ENCODE measurements at regions not wholly inside any gene's neighbourhood (a gene's known extent, or its start where the extent isn't known, plus 50 kb on each side); places are given as distances from the start of the nearest gene placed in this dataset.
"Not testable (repeated sequence)": the region's sequence is repeated elsewhere in the genome, so short reads cannot be mapped to it uniquely, and the experiment has no call there.

GRCh38 chr7:55673525-55673924 is 101.2 kb upstream of the VOPP1 start:
- H3K4me1 Mint-ChIP-seq (ENCODE audit: low read depth, unreplicated experiment); H3K27me3 ChIP-seq (ENCODE audit: insufficient read depth, low read length); H3K27me3 Mint-ChIP-seq (ENCODE audit: low read depth, unreplicated experiment); H3K4me2 ChIP-seq (ENCODE audit: low read length); H3K4me1 ChIP-seq (ENCODE audit: insufficient read depth, low read length); H3K4me3 Mint-ChIP-seq (ENCODE audit: unreplicated experiment); H3K27ac Mint-ChIP-seq (ENCODE audit: unreplicated experiment); FAIRE-seq; H4K20me1 ChIP-seq (ENCODE audit: insufficient read depth, low read length); H3K79me2 ChIP-seq (ENCODE audit: insufficient read depth, low read length); H3K9ac ChIP-seq (ENCODE audit: low read length); H2AFZ ChIP-seq (ENCODE audit: low read depth, low read length); DNase-seq (ENCODE audit: low read depth); H3K27ac ChIP-seq (ENCODE audit: low read depth, low read length); H3K36me3 ChIP-seq (ENCODE audit: insufficient read depth, low read length); H3K36me3 Mint-ChIP-seq (ENCODE audit: low read depth, unreplicated experiment); H3K9me3 Mint-ChIP-seq (ENCODE audit: unreplicated experiment); H3K4me3 ChIP-seq (ENCODE audit: insufficient read depth, low read depth, low read length); H3K9me3 ChIP-seq (ENCODE audit: insufficient read depth, low read depth, low read length): not testable (repeated sequence)

- H3K4me1 ChIP-seq (ENCODE audit: insufficient read depth, low read length); H4K20me1 ChIP-seq (ENCODE audit: insufficient read depth, low read length); H3K9ac ChIP-seq (ENCODE audit: low read length); H3K36me3 ChIP-seq (ENCODE audit: insufficient read depth, low read length); H3K27ac ChIP-seq (ENCODE audit: low read depth, low read length); H3K79me2 ChIP-seq (ENCODE audit: insufficient read depth, low read length); H3K9me3 ChIP-seq (ENCODE audit: insufficient read depth, low read depth, low read length); FAIRE-seq; DNase-seq (ENCODE audit: low read depth); H3K36me3 Mint-ChIP-seq (ENCODE audit: low read depth, unreplicated experiment); H3K27ac Mint-ChIP-seq (ENCODE audit: unreplicated experiment); H3K27me3 ChIP-seq (ENCODE audit: insufficient read depth, low read length); H3K4me2 ChIP-seq (ENCODE audit: low read length); H3K4me3 Mint-ChIP-seq (ENCODE audit: unreplicated experiment); H2AFZ ChIP-seq (ENCODE audit: low read depth, low read length); H3K9me3 Mint-ChIP-seq (ENCODE audit: unreplicated experiment); H3K4me1 Mint-ChIP-seq (ENCODE audit: low read depth, unreplicated experiment); H3K27me3 Mint-ChIP-seq (ENCODE audit: low read depth, unreplicated experiment); H3K4me3 ChIP-seq (ENCODE audit: insufficient read depth, low read depth, low read length): not testable (repeated sequence)
These were observed 99.8 kb upstream of the VOPP1 start for GRCh38 chr7:55672084-55672483.

- no peaks in the 10 kb centered on the region for H3K9me3 Mint-ChIP-seq (ENCODE audit: unreplicated experiment)
- H3K4me1 ChIP-seq (ENCODE audit: insufficient read depth, low read length) = no peaks in the 10 kb centered on the region
- no peak overlapping the region for H2AFZ ChIP-seq (ENCODE audit: low read depth, low read length)
- H3K4me3 Mint-ChIP-seq (ENCODE audit: unreplicated experiment) = no peak overlapping the region
- no peak overlapping the region for H3K9ac ChIP-seq (ENCODE audit: low read length)
- no peaks in the 10 kb centered on the region for H4K20me1 ChIP-seq (ENCODE audit: insufficient read depth, low read length)
- no peaks in the 10 kb centered on the region for H3K36me3 ChIP-seq (ENCODE audit: insufficient read depth, low read length)
- H3K27me3 ChIP-seq (ENCODE audit: insufficient read depth, low read length) = no peaks in the 10 kb centered on the region
- H3K9me3 ChIP-seq (ENCODE audit: insufficient read depth, low read depth, low read length) = no peaks in the 10 kb centered on the region
- no peak overlapping the region for H3K27ac Mint-ChIP-seq (ENCODE audit: unreplicated experiment)
- TF ChIP-seq CTCF (IDR thresholded peaks at IDR 0.05; ENCODE audit: insufficient read depth, low read depth, low read length) = no peak
- no peak for TF ChIP-seq EZH2 (IDR thresholded peaks at IDR 0.05; ENCODE audit: insufficient read depth, low read length)
- H3K4me2 ChIP-seq (ENCODE audit: low read length) = no peak overlapping the region
- no peaks in the 10 kb centered on the region for H3K79me2 ChIP-seq (ENCODE audit: insufficient read depth, low read length)
- H3K4me1 Mint-ChIP-seq (ENCODE audit: low read depth, unreplicated experiment) = no peaks in the 10 kb centered on the region
- H3K27ac ChIP-seq (ENCODE audit: low read depth, low read length) = no peak overlapping the region
- no peaks in the 10 kb centered on the region for H3K27me3 Mint-ChIP-seq (ENCODE audit: low read depth, unreplicated experiment)
- no peaks in the 10 kb centered on the region for H3K36me3 Mint-ChIP-seq (ENCODE audit: low read depth, unreplicated experiment)
- FAIRE-seq = no peak
- H3K4me3 ChIP-seq (ENCODE audit: insufficient read depth, low read depth, low read length) = no peak overlapping the region
- no peak for DNase-seq (ENCODE audit: low read depth)
These were observed 85.4 kb upstream of the VOPP1 start for GRCh38 chr7:55657654-55658053.

GRCh38 chr7:55651057-55651456 is 78.8 kb upstream of the VOPP1 start:
- H3K27me3 ChIP-seq (ENCODE audit: insufficient read depth, low read length) = no peaks in the 10 kb centered on the region
- H3K36me3 ChIP-seq (ENCODE audit: insufficient read depth, low read length) = no peaks in the 10 kb centered on the region
- H3K27ac Mint-ChIP-seq (ENCODE audit: unreplicated experiment) = no peak overlapping the region
- H3K27ac ChIP-seq (ENCODE audit: low read depth, low read length) = no peak overlapping the region
- H2AFZ ChIP-seq (ENCODE audit: low read depth, low read length) = no peak overlapping the region
- TF ChIP-seq EZH2 (IDR thresholded peaks at IDR 0.05; ENCODE audit: insufficient read depth, low read length) (no peak), CTCF (IDR thresholded peaks at IDR 0.05; ENCODE audit: insufficient read depth, low read depth, low read length) (no peak)
- H4K20me1 ChIP-seq (ENCODE audit: insufficient read depth, low read length) = no peaks in the 10 kb centered on the region
- H3K4me2 ChIP-seq (ENCODE audit: low read length) = no peak overlapping the region
- DNase-seq (ENCODE audit: low read depth) (no peak), FAIRE-seq (no peak)
- H3K79me2 ChIP-seq (ENCODE audit: insufficient read depth, low read length) = no peaks in the 10 kb centered on the region
- H3K4me1 ChIP-seq (ENCODE audit: insufficient read depth, low read length) = no peaks in the 10 kb centered on the region
- H3K9me3 ChIP-seq (ENCODE audit: insufficient read depth, low read depth, low read length) = peaks cover 3% of the 10 kb centered on the region
- H3K9me3 Mint-ChIP-seq (ENCODE audit: unreplicated experiment) = peaks cover 3% of the 10 kb centered on the region
- no peaks in the 10 kb centered on the region for H3K4me1 Mint-ChIP-seq (ENCODE audit: low read depth, unreplicated experiment)
- no peak overlapping the region for H3K9ac ChIP-seq (ENCODE audit: low read length)
- no peak overlapping the region for H3K4me3 ChIP-seq (ENCODE audit: insufficient read depth, low read depth, low read length)
- H3K36me3 Mint-ChIP-seq (ENCODE audit: low read depth, unreplicated experiment) = no peaks in the 10 kb centered on the region
- H3K4me3 Mint-ChIP-seq (ENCODE audit: unreplicated experiment) = no peak overlapping the region
- peaks cover 10% of the 10 kb centered on the region for H3K27me3 Mint-ChIP-seq (ENCODE audit: low read depth, unreplicated experiment)
